Type B pancreatic cell (in vitro differentiated cells): ENCODE measurements at regions not wholly inside any gene's neighbourhood (a gene's known extent, or its start where the extent isn't known, plus 50 kb on each side); places are given as distances from the start of the nearest gene placed in this dataset.

Experiments
- DNase-seq: peaks from one replicate; pipeline ENCODE4 v3.0.0; 2021; ENCODE audit warnings: mixed read lengths; ENCODE audit not compliant: unreplicated experiment; ENCODE audit errors: extremely low spot score
- H3K27ac Mint-ChIP-seq: 2 replicates; pipeline ENCODE4 v1.8.0; 2021; ENCODE audit warnings: mild to moderate bottlenecking, mixed read lengths
- H3K27me3 Mint-ChIP-seq: 2 replicates; pipeline ENCODE4 v1.8.0; 2021; ENCODE audit warnings: mixed read lengths
- H3K36me3 Mint-ChIP-seq: 2 replicates; pipeline ENCODE4 v1.8.0; 2021; ENCODE audit warnings: mixed read lengths
- H3K4me1 Mint-ChIP-seq: one replicate; pipeline ENCODE4 v1.8.0; 2021; ENCODE audit warnings: mixed read lengths; ENCODE audit not compliant: unreplicated experiment
- H3K4me3 Mint-ChIP-seq: 2 replicates; pipeline ENCODE4 v1.8.0; 2021; ENCODE audit warnings: mild to moderate bottlenecking, mixed read lengths
- H3K9me3 Mint-ChIP-seq: 2 replicates; pipeline ENCODE4 v1.8.0; 2021; ENCODE audit warnings: mixed read lengths
- TF ChIP-seq, protein P1 (sequence below): fragments of 200-600 bp; sonication (generic); conservative IDR thresholded peaks from 2 replicates; pipeline ENCODE4 v1.5.0; 2021; ENCODE audit warnings: antibody characterized with exemption, mild to moderate bottlenecking

DNA sequence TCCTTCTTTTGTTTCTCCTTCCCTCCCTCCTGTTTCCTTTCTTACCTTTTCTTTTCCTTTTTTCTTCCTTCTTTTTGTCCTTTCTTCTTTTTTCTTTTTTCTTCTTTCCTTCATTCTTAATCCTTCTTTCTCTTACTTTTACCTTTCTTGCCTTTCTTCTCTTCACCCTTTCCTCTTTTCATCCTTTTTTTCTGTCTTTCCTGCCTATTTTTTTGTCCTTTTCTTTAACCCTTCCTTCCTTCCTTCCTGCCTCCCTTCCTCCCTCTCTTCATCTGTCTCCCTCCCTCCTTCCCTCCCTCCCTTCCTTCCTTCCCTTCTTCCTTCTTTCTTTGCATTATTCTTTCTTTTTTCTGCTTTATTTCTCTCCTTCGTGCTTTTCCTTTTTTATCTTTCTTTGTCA lies 160.7 kb downstream of the AXIN2 start:
- peaks cover 20% of the 10 kb centered on the region for H3K4me1 Mint-ChIP-seq
- TF ChIP-seq, protein P1, sequence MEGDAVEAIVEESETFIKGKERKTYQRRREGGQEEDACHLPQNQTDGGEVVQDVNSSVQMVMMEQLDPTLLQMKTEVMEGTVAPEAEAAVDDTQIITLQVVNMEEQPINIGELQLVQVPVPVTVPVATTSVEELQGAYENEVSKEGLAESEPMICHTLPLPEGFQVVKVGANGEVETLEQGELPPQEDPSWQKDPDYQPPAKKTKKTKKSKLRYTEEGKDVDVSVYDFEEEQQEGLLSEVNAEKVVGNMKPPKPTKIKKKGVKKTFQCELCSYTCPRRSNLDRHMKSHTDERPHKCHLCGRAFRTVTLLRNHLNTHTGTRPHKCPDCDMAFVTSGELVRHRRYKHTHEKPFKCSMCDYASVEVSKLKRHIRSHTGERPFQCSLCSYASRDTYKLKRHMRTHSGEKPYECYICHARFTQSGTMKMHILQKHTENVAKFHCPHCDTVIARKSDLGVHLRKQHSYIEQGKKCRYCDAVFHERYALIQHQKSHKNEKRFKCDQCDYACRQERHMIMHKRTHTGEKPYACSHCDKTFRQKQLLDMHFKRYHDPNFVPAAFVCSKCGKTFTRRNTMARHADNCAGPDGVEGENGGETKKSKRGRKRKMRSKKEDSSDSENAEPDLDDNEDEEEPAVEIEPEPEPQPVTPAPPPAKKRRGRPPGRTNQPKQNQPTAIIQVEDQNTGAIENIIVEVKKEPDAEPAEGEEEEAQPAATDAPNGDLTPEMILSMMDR: no peak
- no peaks in the 10 kb centered on the region for H3K9me3 Mint-ChIP-seq
- H3K27ac Mint-ChIP-seq: no peak overlapping the region
- H3K4me3 Mint-ChIP-seq: no peak overlapping the region
- no peaks in the 10 kb centered on the region for H3K36me3 Mint-ChIP-seq
- no peaks in the 10 kb centered on the region for H3K27me3 Mint-ChIP-seq
- DNase-seq: no peak

GRCh38 chr17:65398040-65398787 lies 163.2 kb downstream of the AXIN2 start:
- no peak overlapping the region for H3K27ac Mint-ChIP-seq
- TF ChIP-seq, protein P1: no peak
- H3K9me3 Mint-ChIP-seq: no peaks in the 10 kb centered on the region
- peaks cover 17% of the 10 kb centered on the region for H3K4me1 Mint-ChIP-seq
- no peaks in the 10 kb centered on the region for H3K27me3 Mint-ChIP-seq
- H3K4me3 Mint-ChIP-seq: no peak overlapping the region
- DNase-seq: no peak
- H3K36me3 Mint-ChIP-seq: no peaks in the 10 kb centered on the region

DNA sequence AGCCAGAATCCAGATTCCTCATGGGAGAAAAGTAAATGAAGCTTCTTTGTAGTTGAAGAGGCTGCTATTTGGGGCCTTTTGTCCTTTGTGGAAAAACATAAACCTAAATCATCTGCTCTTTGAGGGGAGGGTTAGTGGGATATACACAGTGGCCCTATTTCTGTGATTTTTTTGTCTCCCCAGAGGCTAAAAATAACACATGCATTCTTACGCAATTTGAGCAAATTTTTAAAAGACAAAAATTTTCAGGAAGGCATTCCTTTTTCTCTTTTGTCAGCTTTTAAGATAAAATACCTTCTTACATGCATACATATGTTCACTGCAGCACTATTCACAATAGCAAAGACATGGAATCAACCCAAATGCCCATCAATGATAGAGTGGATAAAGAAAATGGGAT lies 165.5 kb downstream of the AXIN2 start:
- DNase-seq: no peak
- Mint-ChIP-seq H3K4me3 (no peak overlapping the region), H3K27ac (no peak overlapping the region), H3K36me3 (no peaks in the 10 kb centered on the region), H3K27me3 (no peaks in the 10 kb centered on the region), H3K9me3 (no peaks in the 10 kb centered on the region), H3K4me1 (peaks cover 9% of the 10 kb centered on the region)
- TF ChIP-seq, protein P1: no peak

DNA sequence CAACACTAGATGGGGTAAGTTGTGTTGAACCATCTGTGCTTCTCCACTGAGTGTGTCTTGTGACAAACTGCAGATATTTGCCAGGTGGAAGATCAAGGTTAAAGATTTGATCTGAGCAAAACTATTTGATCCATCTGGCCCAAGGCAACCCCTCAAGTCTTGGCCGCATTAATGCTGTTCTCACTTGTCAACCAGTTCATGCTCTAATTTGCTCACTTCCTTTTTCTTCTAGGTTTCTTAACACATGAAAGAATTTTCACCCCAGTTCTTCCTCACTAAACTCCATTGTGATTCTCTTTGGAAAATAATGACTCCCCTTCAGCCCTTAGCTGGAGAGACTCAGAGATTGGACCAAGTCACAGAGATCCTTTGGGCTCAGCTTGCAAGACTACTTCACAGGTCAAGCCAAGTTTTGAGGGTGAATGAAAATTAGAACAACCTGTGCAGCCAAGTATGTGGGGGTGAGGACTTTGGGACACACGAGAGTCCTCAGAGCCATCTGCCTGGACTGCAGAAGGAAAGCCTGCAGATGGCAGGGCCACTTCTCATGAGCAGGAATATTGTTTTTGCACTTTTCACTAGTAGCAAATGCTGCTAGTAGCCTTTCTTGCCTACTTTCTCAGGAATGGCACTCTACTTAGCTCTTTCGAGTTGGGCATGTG lies 166.5 kb downstream of the AXIN2 start:
- no peak for DNase-seq
- no peaks in the 10 kb centered on the region for H3K36me3 Mint-ChIP-seq

GRCh38 chr17:65393514-65393913 lies 167.9 kb downstream of the AXIN2 start:
- H3K36me3 Mint-ChIP-seq: no peaks in the 10 kb centered on the region
- H3K4me3 Mint-ChIP-seq: no peak overlapping the region
- H3K27ac Mint-ChIP-seq: no peak overlapping the region
- H3K9me3 Mint-ChIP-seq: no peaks in the 10 kb centered on the region
- H3K27me3 Mint-ChIP-seq: no peaks in the 10 kb centered on the region
- DNase-seq: no peak
- H3K4me1 Mint-ChIP-seq: peaks cover 18% of the 10 kb centered on the region
- TF ChIP-seq, protein P1: no peak

More for the DNA sequence above, 166.5 kb downstream of the AXIN2 start:
- Mint-ChIP-seq H3K27ac (no peak overlapping the region), H3K4me3 (no peak overlapping the region), H3K9me3 (no peaks in the 10 kb centered on the region), H3K27me3 (no peaks in the 10 kb centered on the region), H3K4me1 (peaks cover 7% of the 10 kb centered on the region)
- TF ChIP-seq, protein P1: no peak
